ENCODE measurements at regions not wholly inside any gene's neighbourhood (a gene's known extent, or its start where the extent isn't known, plus 50 kb on each side); places are given as distances from the start of the nearest gene placed in this dataset.
A peak's percentile ranks its signal among the peaks of the same experiment; 100 is the strongest.

DNA sequence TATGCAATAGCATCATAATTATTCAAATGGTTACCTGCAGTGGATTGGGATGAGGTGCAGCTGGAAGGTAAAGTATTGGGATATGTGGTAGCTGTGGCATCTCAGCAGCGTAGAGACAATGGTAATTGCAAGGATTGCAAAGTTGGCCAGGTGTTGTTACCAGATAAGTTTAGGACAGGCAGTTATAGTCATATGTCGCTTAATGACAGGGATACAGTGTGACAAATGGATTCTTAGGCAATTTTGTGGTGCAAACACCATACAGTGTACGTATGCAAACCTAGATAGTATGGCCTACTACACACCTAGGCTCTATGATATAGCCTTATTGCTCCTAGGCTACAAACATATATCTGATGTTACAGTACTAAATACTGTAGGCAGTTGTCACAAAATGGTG is 163.5 kb upstream of the LYZL2 start:
- no peak overlapping the region for H3K4me3 ChIP-seq (ENCODE audit: low read depth, low read length)

DNA sequence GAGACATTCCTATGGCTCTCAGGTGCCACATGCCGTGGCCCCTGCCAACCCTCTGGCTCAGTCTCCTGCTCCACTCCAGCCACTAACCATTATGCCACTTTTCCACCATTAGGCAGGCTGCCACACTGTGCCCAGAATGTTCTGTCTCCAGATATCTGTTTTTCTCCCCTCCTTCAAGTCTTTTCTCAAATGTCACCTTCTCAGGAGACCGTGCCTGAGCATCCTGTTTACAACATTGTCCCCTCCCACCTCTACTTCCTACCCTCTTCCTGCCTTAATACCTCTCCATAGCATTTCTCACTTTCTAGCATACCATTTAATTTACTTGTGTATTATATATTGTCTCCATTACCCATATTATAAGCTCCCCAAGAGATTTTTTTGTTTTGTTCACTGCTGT is 162.5 kb upstream of the LYZL2 start:
- H3K4me3 ChIP-seq (ENCODE audit: low read depth, low read length), result no peak overlapping the region

DNA sequence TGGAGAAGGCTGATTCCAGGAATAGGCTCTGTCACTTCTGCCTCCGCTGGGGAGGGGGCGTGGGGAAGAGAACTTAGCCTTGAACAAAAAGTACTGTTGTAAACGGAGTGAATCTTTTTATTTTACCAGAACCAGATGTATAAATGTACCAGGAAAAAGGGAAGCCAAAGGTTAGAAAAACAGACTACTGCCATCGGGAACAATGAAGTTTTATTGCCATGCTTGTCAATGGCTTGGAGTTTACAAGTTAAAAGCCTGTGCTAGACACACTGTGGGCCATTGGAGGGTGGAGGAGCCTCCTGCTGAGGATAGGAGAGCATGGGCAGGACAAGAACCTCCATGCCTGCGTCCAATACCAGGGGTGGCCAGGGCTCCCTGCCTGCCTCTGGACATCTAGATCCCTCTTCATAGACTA is 161.7 kb upstream of the LYZL2 start:
- H3K4me3 ChIP-seq (ENCODE audit: low read depth, low read length), result no peak overlapping the region

GRCh38 chr10:30789806-30790205 is 160.3 kb upstream of the LYZL2 start:
- H3K4me3 ChIP-seq (ENCODE audit: low read depth, low read length), result no peak overlapping the region

GRCh38 chr10:30788307-30788706 is 158.8 kb upstream of the LYZL2 start:
- H3K4me3 ChIP-seq (ENCODE audit: low read depth, low read length), result no peak overlapping the region

- H3K4me3 ChIP-seq (ENCODE audit: low read depth, low read length), result no peak overlapping the region
Observed at GRCh38 chr10:30786906-30787305, 157.4 kb upstream of the LYZL2 start.

DNA sequence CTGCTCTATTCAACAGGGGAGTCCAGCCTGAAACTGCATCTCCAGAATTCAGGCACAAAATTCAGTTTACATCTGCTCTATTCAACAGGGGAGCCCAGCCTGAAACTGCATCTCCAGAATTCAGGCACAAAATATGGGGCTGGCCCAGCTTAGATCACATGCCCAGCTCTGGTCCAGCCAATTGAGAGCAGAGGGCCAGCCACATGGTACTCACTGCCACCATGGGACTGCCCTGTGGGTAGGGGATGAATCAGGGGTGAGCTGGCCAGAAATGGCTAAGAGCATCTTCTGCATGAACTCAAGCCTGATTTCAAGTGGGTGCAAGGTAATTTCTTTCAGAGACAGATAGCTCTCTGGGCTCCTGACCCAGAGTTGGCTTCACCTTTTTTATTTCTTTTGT is 156.6 kb upstream of the LYZL2 start:
- no peak overlapping the region for H3K4me3 ChIP-seq (ENCODE audit: low read depth, low read length)

DNA sequence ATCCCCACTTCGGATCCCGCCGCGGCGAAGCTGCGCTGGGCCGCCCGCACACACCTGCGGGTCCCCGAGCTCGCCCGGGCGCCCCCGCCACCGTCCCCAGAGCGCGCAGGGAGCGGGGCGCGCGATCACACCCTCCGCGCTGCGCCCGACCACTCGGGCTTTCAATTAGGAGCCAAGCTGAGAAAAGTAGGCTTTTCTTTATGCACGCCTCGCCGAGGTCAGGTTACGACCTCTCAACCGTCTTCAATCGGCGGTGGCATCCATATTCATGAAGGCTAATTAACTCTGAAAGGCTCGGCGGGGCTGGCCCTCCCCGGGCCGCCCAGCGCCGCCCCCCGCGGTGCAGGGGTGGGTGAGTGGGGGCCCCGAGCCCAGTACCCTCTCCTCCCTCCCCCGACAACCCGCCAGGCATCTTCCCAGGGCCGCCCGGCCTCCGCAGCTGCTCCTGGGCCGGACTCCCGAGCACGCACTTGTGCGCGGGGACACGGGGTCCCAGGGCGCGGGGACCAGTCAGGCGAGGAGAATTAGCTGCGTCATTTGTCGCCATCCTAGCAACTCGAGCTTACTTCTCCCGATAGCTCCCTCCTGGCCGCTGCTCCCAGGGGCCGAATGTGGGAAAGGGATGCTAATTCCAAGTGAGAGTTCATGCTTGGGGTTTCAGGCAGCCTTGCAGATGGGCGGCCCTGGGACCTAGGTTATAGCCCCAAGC is 155.5 kb upstream of the LYZL2 start:
- peak overlapping the region; percentile 47 for H3K4me3 ChIP-seq (ENCODE audit: low read depth, low read length)

- H3K4me3 ChIP-seq (ENCODE audit: low read depth, low read length), result peak overlapping the region; percentile 47
Observed at GRCh38 chr10:30784524-30784896, 155.0 kb upstream of the LYZL2 start.

DNA sequence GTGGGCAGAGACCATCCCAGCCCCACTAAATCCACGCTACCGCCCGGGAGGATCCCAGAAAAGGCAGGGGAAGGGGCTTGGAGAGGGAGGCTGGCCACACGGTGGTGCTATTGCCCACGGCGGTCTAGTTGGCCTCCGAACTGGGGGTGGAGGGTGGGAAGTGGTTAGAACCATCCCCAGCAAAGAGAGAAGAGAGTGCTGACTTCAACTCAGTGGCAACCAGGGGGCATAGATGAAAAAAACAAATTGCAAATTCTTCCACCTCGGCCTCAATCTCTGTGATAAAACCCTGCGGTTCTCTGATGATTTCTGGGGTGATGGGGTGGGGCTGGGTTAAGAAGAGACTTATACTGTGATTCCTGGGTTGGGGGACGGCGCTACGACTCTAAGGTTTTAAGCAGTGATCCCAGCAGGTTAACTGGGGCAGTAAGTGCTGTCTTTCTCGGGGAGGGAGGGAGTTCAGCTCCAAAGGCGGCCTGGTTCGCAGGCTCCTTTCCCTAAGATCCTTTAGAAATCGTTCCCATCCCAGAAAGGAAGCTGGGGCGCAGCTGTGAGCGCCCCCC is 154.5 kb upstream of the LYZL2 start:
- H3K4me3 ChIP-seq (ENCODE audit: low read depth, low read length), result peak overlapping the region; percentile 33

DNA sequence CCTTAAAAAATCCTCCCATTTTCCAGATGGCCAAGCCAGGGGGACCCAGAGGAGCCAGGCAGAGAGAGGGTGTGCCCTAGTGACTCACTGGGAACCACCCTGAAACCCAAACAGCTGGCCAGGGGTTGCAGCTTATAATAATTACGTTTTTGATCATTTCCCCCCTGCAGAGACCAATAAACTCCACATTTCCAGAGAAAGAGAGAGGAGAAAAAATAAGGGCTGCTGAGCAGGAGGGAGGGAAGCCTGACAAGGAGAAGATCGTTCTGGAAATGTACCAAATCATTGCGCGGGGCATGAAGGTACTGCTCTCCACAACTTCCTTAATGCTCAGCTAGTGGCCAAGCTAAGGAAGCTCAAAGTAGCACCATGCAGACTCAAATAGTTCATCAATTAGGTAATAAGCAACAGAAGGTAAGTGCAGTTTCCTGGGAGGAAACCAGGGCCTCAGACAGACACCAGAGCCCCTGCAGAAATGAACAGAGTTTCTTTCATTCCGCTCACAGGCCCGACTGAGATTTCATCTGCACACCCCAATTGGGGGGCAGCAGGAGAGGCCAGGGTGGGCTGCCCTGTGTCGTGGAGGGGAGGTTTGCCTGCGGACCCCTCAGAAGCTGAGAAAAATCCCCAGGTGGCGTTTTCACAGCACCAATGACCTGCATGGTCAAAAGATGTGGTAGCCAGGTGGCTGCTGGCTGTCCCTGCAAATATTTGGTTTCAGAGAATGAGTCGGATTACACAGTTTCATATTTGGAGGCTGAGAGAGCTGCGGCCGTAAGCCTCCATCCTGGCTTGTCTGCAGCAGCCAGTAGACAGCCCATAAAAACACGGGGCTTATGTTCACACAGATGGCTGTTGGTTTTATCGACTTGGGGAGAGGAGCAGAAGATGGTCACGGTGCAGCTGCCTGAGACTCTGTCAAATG is 153.2 kb upstream of the LYZL2 start:
- no peak overlapping the region for H3K4me3 ChIP-seq (ENCODE audit: low read depth, low read length)

DNA sequence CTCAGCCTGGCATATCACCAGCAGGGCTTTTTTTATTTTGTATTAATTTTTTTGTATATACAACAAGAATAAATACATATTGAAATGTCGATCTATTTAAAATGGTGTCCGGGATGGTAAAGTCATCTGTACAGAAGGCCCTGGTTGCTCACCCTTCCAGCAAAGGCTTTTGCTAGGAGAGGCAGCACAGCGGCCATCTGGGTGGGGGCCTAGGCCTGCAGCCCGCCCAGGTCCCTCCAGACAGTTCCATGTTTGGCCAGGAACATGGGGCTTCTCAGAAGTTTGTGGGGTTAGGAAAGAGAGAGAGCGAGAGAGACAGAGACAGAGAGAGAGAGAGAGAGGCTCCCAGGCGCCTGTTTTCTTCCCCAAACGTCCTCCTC is 152.6 kb upstream of the LYZL2 start:
- no peak overlapping the region for H3K4me3 ChIP-seq (ENCODE audit: low read depth, low read length)

DNA sequence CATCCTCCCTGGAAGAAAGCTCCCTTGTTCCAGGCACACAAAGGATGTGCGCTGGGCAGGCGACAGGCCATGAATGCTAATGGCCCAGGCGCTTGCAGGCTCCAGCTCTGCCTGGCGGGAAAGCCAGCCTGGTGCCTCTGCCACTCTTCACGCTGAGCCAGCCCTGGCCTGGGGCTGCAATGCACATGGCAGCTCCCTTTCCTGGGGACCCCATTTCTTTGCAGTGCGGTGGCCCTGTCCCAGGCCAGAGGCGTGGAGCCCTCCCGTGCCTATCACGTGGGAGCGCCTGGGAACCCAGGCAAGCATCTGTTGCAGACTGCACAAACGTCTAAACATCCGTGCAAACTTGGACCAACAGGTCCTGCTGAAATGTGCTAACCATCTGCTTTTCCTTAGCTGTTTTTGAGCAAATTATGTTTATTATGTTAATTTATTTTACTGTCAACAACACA is 152.1 kb upstream of the LYZL2 start:
- H3K4me3 ChIP-seq (ENCODE audit: low read depth, low read length), result no peak overlapping the region

DNA sequence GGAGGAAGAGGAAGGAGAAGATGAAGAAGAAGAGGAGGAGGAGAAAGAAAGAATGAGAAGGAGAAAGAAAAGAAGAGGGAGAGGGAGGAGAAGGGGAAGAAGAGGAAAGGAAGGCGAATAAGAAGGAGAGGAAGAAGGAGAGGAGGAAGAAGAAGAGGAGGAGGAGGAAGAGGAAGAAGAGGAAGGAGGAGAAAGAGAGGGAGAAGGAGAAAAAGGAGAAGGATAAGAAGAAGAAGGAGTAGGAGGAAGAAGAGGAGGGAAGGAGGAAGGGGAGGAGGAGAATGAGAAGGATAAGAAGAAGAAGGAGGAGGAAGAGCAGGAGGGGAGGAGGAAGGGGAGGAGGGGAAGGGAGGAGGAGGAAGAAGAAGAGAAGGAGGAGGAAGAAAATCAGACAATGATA is 149.2 kb upstream of the LYZL2 start:
- H3K4me3 ChIP-seq (ENCODE audit: low read depth, low read length), result no peak overlapping the region

DNA sequence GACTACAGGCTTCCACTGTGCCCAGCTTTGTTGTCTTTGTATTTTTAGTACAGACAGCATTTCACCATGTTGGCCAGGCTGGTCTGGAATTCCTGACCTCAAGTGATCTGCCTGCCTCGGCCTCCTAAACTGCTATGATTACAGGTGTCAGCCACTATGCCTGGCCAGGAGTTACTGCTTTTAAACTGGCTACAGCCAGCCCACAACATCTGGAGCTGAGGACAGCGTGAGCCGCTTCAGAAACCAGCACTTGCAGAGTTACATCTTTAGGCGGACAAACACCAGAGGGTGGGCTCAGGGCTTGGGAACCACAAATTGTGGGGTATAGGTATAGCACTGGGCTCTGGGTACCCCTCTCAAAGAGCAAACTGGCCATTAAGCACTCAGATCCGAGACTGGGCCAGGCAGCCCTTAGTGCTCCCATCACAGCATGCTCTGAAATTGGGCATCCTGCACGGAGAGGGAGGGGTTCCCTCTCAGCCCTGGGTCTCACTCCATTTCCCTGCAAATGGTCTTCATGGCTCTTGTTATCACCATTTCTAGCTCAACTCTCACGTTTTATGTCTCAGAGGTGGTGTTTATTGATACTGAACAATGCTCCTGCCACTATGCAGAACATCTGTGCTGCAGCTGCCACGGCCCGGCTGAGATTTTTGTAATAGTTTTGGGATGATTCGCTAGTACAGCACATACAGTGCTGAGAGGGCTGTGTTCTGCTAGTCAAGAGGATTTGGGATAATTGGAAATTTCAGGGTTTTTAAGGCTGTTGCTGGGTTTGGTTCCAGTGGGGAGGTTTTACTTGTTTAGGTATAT is 146.4 kb upstream of the LYZL2 start:
- H3K4me3 ChIP-seq (ENCODE audit: low read depth, low read length), result no peak overlapping the region

- H3K4me3 ChIP-seq (ENCODE audit: low read depth, low read length), result no peak overlapping the region
Observed at GRCh38 chr10:30774261-30774660, 144.7 kb upstream of the LYZL2 start.

DNA sequence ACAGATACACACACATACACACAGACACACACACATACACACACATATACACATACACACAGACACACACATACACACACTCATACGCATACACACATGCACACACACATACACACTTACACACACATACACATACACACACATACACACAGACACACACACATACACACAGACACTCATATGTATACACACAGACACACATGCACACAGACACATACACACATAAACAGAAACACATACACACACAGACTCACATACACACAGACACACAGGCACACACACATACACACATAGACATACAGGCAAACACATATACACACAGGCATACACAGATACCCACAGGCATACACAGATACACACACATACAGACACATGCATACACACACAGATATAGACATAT is 143.9 kb upstream of the LYZL2 start:
- no peak overlapping the region for H3K4me3 ChIP-seq (ENCODE audit: low read depth, low read length)

GRCh38 chr10:30770816-30771215 is 141.3 kb upstream of the LYZL2 start:
- no peak overlapping the region for H3K4me3 ChIP-seq (ENCODE audit: low read depth, low read length)

GRCh38 chr10:30770229-30770628 is 140.7 kb upstream of the LYZL2 start:
- H3K4me3 ChIP-seq (ENCODE audit: low read depth, low read length), result no peak overlapping the region

GRCh38 chr10:30769361-30769760 is 139.8 kb upstream of the LYZL2 start:
- no peak overlapping the region for H3K4me3 ChIP-seq (ENCODE audit: low read depth, low read length)

DNA sequence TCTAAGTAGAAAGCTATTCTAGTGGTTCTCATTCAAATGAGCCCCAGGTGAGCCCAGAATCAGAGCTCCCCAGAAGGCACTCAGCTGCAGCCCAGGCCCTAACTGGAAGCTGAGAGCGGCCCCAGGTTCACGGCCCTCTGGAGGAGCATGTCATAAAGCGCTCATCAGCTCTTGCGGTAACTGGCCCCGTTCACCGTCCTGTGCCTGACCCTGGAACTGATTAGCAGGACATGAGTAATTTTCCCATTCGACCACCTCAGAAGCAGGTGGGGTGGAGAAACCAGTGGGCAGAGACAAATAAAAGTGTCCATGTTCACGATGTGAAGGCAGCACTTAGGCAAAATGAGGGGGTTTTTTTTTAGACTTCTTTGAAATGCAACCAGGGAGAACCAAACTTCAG is 136.1 kb upstream of the LYZL2 start:
- no peak overlapping the region for H3K4me3 ChIP-seq (ENCODE audit: low read depth, low read length)
